ENCODE measurements at regions not wholly inside any gene's neighbourhood (a gene's known extent, or its start where the extent isn't known, plus 50 kb on each side); places are given as distances from the start of the nearest gene placed in this dataset.

DNA sequence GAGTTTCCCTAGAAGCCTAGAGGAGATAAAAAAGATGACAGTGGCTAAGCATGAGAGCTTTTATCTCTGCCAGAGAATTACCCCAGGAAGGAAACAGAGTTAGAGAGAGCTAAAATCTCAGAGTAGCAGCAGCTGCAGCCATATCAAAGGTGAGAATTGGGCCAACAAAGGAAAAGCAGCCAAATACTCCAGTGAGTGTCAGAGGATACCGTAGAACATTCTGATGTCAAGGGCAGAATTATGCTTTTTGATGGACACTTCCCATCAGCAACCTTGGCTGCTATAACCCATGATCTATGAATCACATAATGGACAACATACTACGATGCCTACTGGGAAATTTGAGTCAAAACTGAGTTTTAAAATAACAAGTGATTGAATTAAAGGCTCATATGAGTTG lies 405.8 kb upstream of the CPEB2 start:
- TF ChIP-seq CTCF (IDR thresholded peaks at IDR 0.05) (no peak), POLR2AphosphoS5 (IDR thresholded peaks at IDR 0.05) (no peak)
- intact Hi-C loops (cut with DNase I) = no loop called here
- H3K4me3 ChIP-seq = no peak overlapping the region
- no peaks in the 10 kb centered on the region for H3K9me3 ChIP-seq
- DNase-seq (ENCODE audit: low spot score) = no peak
- no peaks in the 10 kb centered on the region for H3K27me3 ChIP-seq (replicated peaks; ENCODE audit: insufficient read depth)
- no peaks in the 10 kb centered on the region for H3K4me1 ChIP-seq (replicated peaks)
- H3K36me3 ChIP-seq = no peaks in the 10 kb centered on the region
- no peak overlapping the region for H3K27ac ChIP-seq
- WGBS = 79% methylated on average over 2 of the region's 2 CpGs

DNA sequence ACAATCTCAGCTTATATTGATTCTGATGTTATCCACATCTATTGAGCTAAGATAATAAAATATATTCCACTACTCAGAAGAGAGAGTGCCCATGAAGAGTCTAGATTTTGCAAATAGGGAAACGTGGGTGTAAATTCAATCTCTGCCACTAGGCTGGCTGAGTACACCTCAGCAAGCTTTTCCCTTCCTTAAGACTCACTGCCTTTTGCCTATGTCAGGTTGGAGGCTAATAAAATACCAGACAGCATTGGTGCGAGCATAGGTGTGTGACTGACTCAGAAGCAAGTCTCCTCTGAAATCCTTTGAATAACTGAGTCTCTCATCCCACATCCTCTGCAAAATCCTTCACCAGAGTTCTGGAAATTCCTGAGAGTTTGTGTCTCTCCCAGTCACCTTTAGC lies 405.4 kb upstream of the CPEB2 start:
- Histone ChIP-seq H3K27ac (no peak overlapping the region), H3K9me3 (no peaks in the 10 kb centered on the region), H3K4me3 (no peak overlapping the region), H3K36me3 (no peaks in the 10 kb centered on the region), H3K4me1 (replicated peaks) (no peaks in the 10 kb centered on the region), H3K27me3 (replicated peaks; ENCODE audit: insufficient read depth) (no peaks in the 10 kb centered on the region)
- 42% methylated on average over 2 of the region's 2 CpGs for WGBS
- no peak for DNase-seq (ENCODE audit: low spot score)
- TF ChIP-seq POLR2AphosphoS5 (IDR thresholded peaks at IDR 0.05) (no peak), CTCF (IDR thresholded peaks at IDR 0.05) (no peak), POLR2A (IDR thresholded peaks at IDR 0.05) (no peak)
- intact Hi-C loops (cut with DNase I) = no loop called here

DNA sequence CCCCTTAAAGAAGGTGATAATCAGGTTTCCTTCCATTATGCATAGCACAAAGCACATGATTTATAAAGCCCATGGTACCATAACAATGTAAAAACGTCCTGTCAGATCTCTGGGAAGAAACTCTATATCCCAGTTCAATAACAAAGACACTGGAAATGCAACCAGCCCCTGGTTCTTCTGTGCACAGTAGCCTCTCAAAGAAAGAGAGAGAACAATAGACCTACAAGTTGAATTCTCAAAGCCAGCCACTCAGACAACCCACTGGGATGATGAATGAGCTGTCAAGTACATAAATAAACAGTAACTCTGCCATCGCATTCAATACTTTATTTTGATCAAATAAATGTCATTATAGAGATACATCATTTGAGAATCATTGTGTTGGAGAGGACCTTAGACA lies 400.1 kb upstream of the CPEB2 start:
- Histone ChIP-seq H3K4me3 (no peak overlapping the region), H3K9me3 (no peaks in the 10 kb centered on the region), H3K27me3 (replicated peaks; ENCODE audit: insufficient read depth) (no peaks in the 10 kb centered on the region), H3K27ac (no peak overlapping the region), H3K4me1 (replicated peaks) (no peaks in the 10 kb centered on the region), H3K36me3 (no peaks in the 10 kb centered on the region)
- WGBS = 23% methylated on average over 2 of the region's 2 CpGs
- no peak for DNase-seq (ENCODE audit: low spot score)
- TF ChIP-seq POLR2AphosphoS5 (IDR thresholded peaks at IDR 0.05) = no peak
- no peak for TF ChIP-seq POLR2A (IDR thresholded peaks at IDR 0.05)
- no peak for TF ChIP-seq CTCF (IDR thresholded peaks at IDR 0.05)
- intact Hi-C loops (cut with DNase I) = no loop called here

GRCh38 chr4:14607001-14607400 lies 395.3 kb upstream of the CPEB2 start:
- intact Hi-C loops (cut with DNase I) = no loop called here
- H3K4me3 ChIP-seq = no peak overlapping the region
- TF ChIP-seq POLR2A (IDR thresholded peaks at IDR 0.05) (no peak), POLR2AphosphoS5 (IDR thresholded peaks at IDR 0.05) (no peak), CTCF (IDR thresholded peaks at IDR 0.05) (no peak)
- no peaks in the 10 kb centered on the region for H3K27me3 ChIP-seq (replicated peaks; ENCODE audit: insufficient read depth)
- DNase-seq (ENCODE audit: low spot score) = no peak
- H3K9me3 ChIP-seq = no peaks in the 10 kb centered on the region
- WGBS = 70% methylated on average over 3 of the region's 3 CpGs
- H3K4me1 ChIP-seq (replicated peaks) = no peaks in the 10 kb centered on the region
- no peak overlapping the region for H3K27ac ChIP-seq
- H3K36me3 ChIP-seq = no peaks in the 10 kb centered on the region

GRCh38 chr4:14607578-14607977 lies 394.7 kb upstream of the CPEB2 start:
- H3K4me1 ChIP-seq (replicated peaks) = no peaks in the 10 kb centered on the region
- no peaks in the 10 kb centered on the region for H3K9me3 ChIP-seq
- no peaks in the 10 kb centered on the region for H3K36me3 ChIP-seq
- intact Hi-C loops (cut with DNase I) = no loop called here
- 51% methylated on average over 2 of the region's 2 CpGs for WGBS
- no peaks in the 10 kb centered on the region for H3K27me3 ChIP-seq (replicated peaks; ENCODE audit: insufficient read depth)
- no peak overlapping the region for H3K27ac ChIP-seq
- TF ChIP-seq CTCF (IDR thresholded peaks at IDR 0.05) = no peak
- TF ChIP-seq POLR2AphosphoS5 (IDR thresholded peaks at IDR 0.05) = no peak
- TF ChIP-seq POLR2A (IDR thresholded peaks at IDR 0.05) = no peak
- H3K4me3 ChIP-seq = no peak overlapping the region
- no peak for DNase-seq (ENCODE audit: low spot score)
